ENCODE measurements at regions not wholly inside any gene's neighbourhood (a gene's known extent, or its start where the extent isn't known, plus 50 kb on each side); places are given as distances from the start of the nearest gene placed in this dataset.

- Histone ChIP-seq H3K36me3 (ENCODE audit: low read depth) (no peaks in the 10 kb centered on the region), H3K4me1 (ENCODE audit: low read depth) (no peaks in the 10 kb centered on the region), H3K9me3 (no peaks in the 10 kb centered on the region), H3K4me3 (no peak overlapping the region)
- no peak for ATAC-seq
- DNase-seq: no peak
- intact Hi-C loops (cut with DNase I, micrococcal nuclease): no loop called here
- no peak for TF ChIP-seq CTCF (IDR thresholded peaks at IDR 0.05)
These were observed 1219.8 kb downstream of the GATA3 start for GRCh38 chr10:9274206-9274755.

- intact Hi-C loops (cut with DNase I, micrococcal nuclease): no loop called here
- Histone ChIP-seq H3K36me3 (ENCODE audit: low read depth) (no peaks in the 10 kb centered on the region), H3K4me1 (ENCODE audit: low read depth) (no peaks in the 10 kb centered on the region), H3K4me3 (no peak overlapping the region), H3K9me3 (no peaks in the 10 kb centered on the region)
- no peak for ATAC-seq
- TF ChIP-seq CTCF (IDR thresholded peaks at IDR 0.05): no peak
- no peak for DNase-seq
These were observed 1221.4 kb downstream of the GATA3 start for GRCh38 chr10:9275861-9276260.

- Histone ChIP-seq H3K36me3 (ENCODE audit: low read depth) (no peaks in the 10 kb centered on the region), H3K4me3 (no peak overlapping the region), H3K4me1 (ENCODE audit: low read depth) (no peaks in the 10 kb centered on the region), H3K9me3 (no peaks in the 10 kb centered on the region)
- ATAC-seq (no peak), DNase-seq (no peak)
- no peak for TF ChIP-seq CTCF (IDR thresholded peaks at IDR 0.05)
- intact Hi-C loops (cut with DNase I, micrococcal nuclease): no loop called here
These were observed 1231.2 kb downstream of the GATA3 start for GRCh38 chr10:9285690-9286089.

- no peak for TF ChIP-seq CTCF (IDR thresholded peaks at IDR 0.05)
- DNase-seq (no peak), ATAC-seq (no peak)
- no peaks in the 10 kb centered on the region for H3K36me3 ChIP-seq (ENCODE audit: low read depth)
- intact Hi-C loops (cut with DNase I, micrococcal nuclease): no loop called here
- no peaks in the 10 kb centered on the region for H3K9me3 ChIP-seq
- H3K4me1 ChIP-seq (ENCODE audit: low read depth): no peaks in the 10 kb centered on the region
- H3K4me3 ChIP-seq: no peak overlapping the region
These were observed 1235.3 kb downstream of the GATA3 start for GRCh38 chr10:9289811-9290210.

- no peak for TF ChIP-seq CTCF (IDR thresholded peaks at IDR 0.05)
These were observed 1236.6 kb downstream of the GATA3 start for GRCh38 chr10:9291081-9291480.

GRCh38 chr10:9294132-9294663 is 1239.7 kb downstream of the GATA3 start:
- DNase-seq: no peak
- no peak for ATAC-seq
- H3K4me1 ChIP-seq (ENCODE audit: low read depth): no peaks in the 10 kb centered on the region
- TF ChIP-seq CTCF (IDR thresholded peaks at IDR 0.05): no peak
- H3K9me3 ChIP-seq: no peaks in the 10 kb centered on the region
- no peaks in the 10 kb centered on the region for H3K36me3 ChIP-seq (ENCODE audit: low read depth)
- intact Hi-C loops (cut with DNase I, micrococcal nuclease): no loop called here
- H3K4me3 ChIP-seq: no peak overlapping the region

More at GRCh38 chr10:9291081-9291480, 1236.6 kb downstream of the GATA3 start:
- Histone ChIP-seq H3K4me3 (no peak overlapping the region), H3K36me3 (ENCODE audit: low read depth) (no peaks in the 10 kb centered on the region), H3K9me3 (no peaks in the 10 kb centered on the region), H3K4me1 (ENCODE audit: low read depth) (no peaks in the 10 kb centered on the region)
- ATAC-seq (no peak), DNase-seq (no peak)
- intact Hi-C loops (cut with DNase I, micrococcal nuclease): no loop called here

Measured in mucosa of descending colon (tissue), 3 donors.